Neuronal stem cell (in vitro differentiated cells): ENCODE measurements at regions not wholly inside any gene's neighbourhood (a gene's known extent, or its start where the extent isn't known, plus 50 kb on each side); places are given as distances from the start of the nearest gene placed in this dataset.

Experiments
- DNase-seq: peaks from one replicate; pipeline ENCODE4 v3.0.0-alpha.2; 2013; ENCODE audit warnings: low spot score
- H2AFZ ChIP-seq: one replicate; pipeline ENCODE4 v1.6.1; 2013; ENCODE audit warnings: mild to moderate bottlenecking, low read length, inconsistent platforms
- H2AK5ac ChIP-seq: 2 replicates; pipeline ENCODE4 v1.6.1; 2013; ENCODE audit warnings: low read depth, mild to moderate bottlenecking, inconsistent platforms, low read length, moderate library complexity, mixed read lengths
- H2BK120ac ChIP-seq: 2 replicates; pipeline ENCODE4 v1.6.1; 2013; ENCODE audit warnings: low read depth, mild to moderate bottlenecking, inconsistent platforms, low read length, moderate library complexity, mixed read lengths
- H2BK12ac ChIP-seq: one replicate; pipeline ENCODE4 v1.6.1; 2013; ENCODE audit warnings: low read length, inconsistent platforms
- H2BK15ac ChIP-seq: 2 replicates; pipeline ENCODE4 v1.6.1; 2013; ENCODE audit warnings: mild to moderate bottlenecking, low read length, inconsistent platforms, mixed read lengths
- H2BK5ac ChIP-seq: one replicate; pipeline ENCODE4 v1.6.1; 2013; ENCODE audit warnings: inconsistent platforms, mild to moderate bottlenecking, low read length, moderate library complexity
- H3K14ac ChIP-seq: one replicate; pipeline ENCODE4 v1.6.1; 2013; ENCODE audit warnings: low read length, inconsistent platforms
- H3K18ac ChIP-seq: 2 replicates; pipeline ENCODE4 v1.6.1; 2013; ENCODE audit warnings: low read length, inconsistent platforms
- H3K23ac ChIP-seq: 2 replicates; pipeline ENCODE4 v1.6.1; 2013; ENCODE audit warnings: low read depth, mild to moderate bottlenecking, mixed read lengths, low read length, inconsistent platforms; ENCODE audit not compliant: poor library complexity
- H3K27ac ChIP-seq: replicated peaks from 3 replicates; pipeline ENCODE4 v1.5.1; 2013; ENCODE audit warnings: low read length, inconsistent platforms
- H3K27me3 ChIP-seq, 3 experiments: 2 replicates each; pipeline ENCODE4 v1.6.1; 2013; ENCODE audit warnings: low read length in 3 of 3, mild to moderate bottlenecking in 2 of 3, inconsistent platforms in 1 of 3, low read depth in 1 of 3, mixed read lengths in 1 of 3, moderate library complexity in 1 of 3; ENCODE audit not compliant: control insufficient read depth in 3 of 3, insufficient read depth in 3 of 3
- H3K36me3 ChIP-seq, 2 donors: replicated peaks in 1 of 2; 2 replicates each; pipeline ENCODE4 v1.6.1; 2013; ENCODE audit warnings: low read length in 2 of 2; ENCODE audit not compliant: control insufficient read depth in 2 of 2, insufficient read depth in 2 of 2
- H3K4ac ChIP-seq: 2 replicates; pipeline ENCODE4 v1.6.1; 2013; ENCODE audit warnings: inconsistent platforms, mild to moderate bottlenecking, low read length, moderate library complexity
- H3K4me1 ChIP-seq, 2 donors: 1 replicate in 1 of 2; 2 replicates in 1 of 2; pipeline ENCODE4 v1.6.1; 2013; ENCODE audit warnings: low read length in 2 of 2, low read depth in 1 of 2; ENCODE audit not compliant: control insufficient read depth in 2 of 2, insufficient read depth in 1 of 2
- H3K4me2 ChIP-seq: one replicate; pipeline ENCODE4 v1.6.1; 2013; ENCODE audit warnings: mild to moderate bottlenecking, low read length, inconsistent platforms; ENCODE audit not compliant: insufficient read depth, poor library complexity, severe bottlenecking
- H3K4me3 ChIP-seq, 2 donors: 2 replicates each; pipeline ENCODE4 v1.5.1; 2013; ENCODE audit warnings: low read length in 2 of 2, mild to moderate bottlenecking in 2 of 2, inconsistent platforms in 1 of 2, moderate library complexity in 1 of 2
- H3K79me1 ChIP-seq: one replicate; pipeline ENCODE4 v1.6.1; 2013; ENCODE audit warnings: low read depth, mild to moderate bottlenecking, inconsistent platforms, low read length, moderate library complexity
- H3K9ac ChIP-seq: one replicate; pipeline ENCODE4 v1.6.1; 2013; ENCODE audit warnings: mild to moderate bottlenecking, low read depth, low read length, inconsistent platforms; ENCODE audit not compliant: poor library complexity
- H3K9me3 ChIP-seq, 2 donors: replicated peaks in 1 of 2; 2 replicates each; pipeline versions ENCODE3 to v1.6.1; 2013; ENCODE audit warnings: low read length in 2 of 2, mild to moderate bottlenecking in 2 of 2, inconsistent platforms in 1 of 2, low read depth in 1 of 2, mixed read lengths in 1 of 2, moderate library complexity in 1 of 2; ENCODE audit not compliant: control insufficient read depth in 2 of 2, insufficient read depth in 1 of 2
- H4K8ac ChIP-seq: one replicate; pipeline ENCODE4 v1.6.1; 2013; ENCODE audit warnings: low read depth, mild to moderate bottlenecking, inconsistent platforms, low read length, moderate library complexity
- H4K91ac ChIP-seq: one replicate; pipeline ENCODE4 v1.6.1; 2013; ENCODE audit warnings: low read length, low read depth, mild to moderate bottlenecking, inconsistent platforms; ENCODE audit not compliant: poor library complexity
- WGBS, 2 donors: extraction: QIAGEN DNeasy Blood & Tissue Kit; methylation state at CpG; one replicate each; pipeline ENCODE4 v1.1.7; 2013; ENCODE audit warnings: missing lambda C conversion rate in 2 of 2, mixed read lengths in 1 of 2; ENCODE audit not compliant: insufficient read length in 2 of 2, insufficient replicate concordance in 1 of 2; ENCODE audit errors: extremely low coverage in 2 of 2; 5-methylcytosine and 5-hydroxymethylcytosine counted together

DNA sequence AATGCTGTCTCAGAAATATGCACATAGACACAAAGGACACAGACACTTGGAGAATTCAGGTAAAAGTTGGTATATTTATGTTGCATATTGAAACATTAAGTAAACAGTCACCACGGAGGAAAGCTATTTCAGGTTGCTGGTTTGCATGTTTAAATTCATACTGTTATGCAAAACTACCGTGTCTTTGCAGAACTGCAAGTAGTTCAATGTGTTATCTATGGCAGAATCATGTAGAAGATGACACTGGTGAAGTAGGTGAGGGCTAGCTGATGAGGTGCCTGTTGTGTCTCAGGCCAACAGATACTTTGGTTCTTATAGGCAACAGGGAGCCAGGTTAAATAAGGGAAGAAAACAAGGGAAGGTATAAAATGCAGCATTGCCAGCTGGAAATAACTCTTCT is 511.3 kb downstream of the DIPK2A start:
- Histone ChIP-seq H3K4me2 (no peak overlapping the region), H2BK5ac (no peak overlapping the region)
- no CpG with 5 or more reads among the region's 2 CpGs for WGBS, 2 donors

DNA sequence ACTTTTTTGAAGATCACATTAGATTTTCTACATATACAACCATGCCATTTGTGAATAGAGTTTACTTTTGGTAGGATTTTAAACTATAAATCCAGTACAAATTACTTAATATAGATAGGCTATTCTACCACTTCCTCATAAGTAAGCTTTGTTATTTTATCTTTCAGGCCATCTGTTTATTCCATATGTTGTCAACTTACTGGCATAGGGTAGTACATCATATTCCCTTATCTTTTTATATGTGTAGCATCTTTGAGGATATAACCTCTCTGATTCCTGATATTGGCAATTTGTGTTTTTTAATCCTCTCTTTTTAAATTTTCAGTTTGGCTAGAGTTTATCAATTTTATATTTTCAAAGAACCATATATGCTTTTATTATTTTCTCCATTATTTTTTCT is 515.4 kb downstream of the DIPK2A start:
- H3K9me3 ChIP-seq, result no peaks in the 10 kb centered on the region
- H3K27ac ChIP-seq, result no peak overlapping the region
- H3K4me3 ChIP-seq, result no peak overlapping the region
- no peak overlapping the region for H4K8ac ChIP-seq
- H2BK12ac ChIP-seq, result no peak overlapping the region
- no peaks in the 10 kb centered on the region for H3K27me3 ChIP-seq
- no peak overlapping the region for H2BK5ac ChIP-seq
- no peak overlapping the region for H4K91ac ChIP-seq
- H2BK120ac ChIP-seq, result no peak overlapping the region
- no peaks in the 10 kb centered on the region for H3K4me1 ChIP-seq
- H3K23ac ChIP-seq, result no peak overlapping the region
- H2BK15ac ChIP-seq, result no peak overlapping the region
- no peak overlapping the region for H3K4ac ChIP-seq
- no peak overlapping the region for H3K18ac ChIP-seq
- no peaks in the 10 kb centered on the region for H3K79me1 ChIP-seq
- DNase-seq, result no peak
- no peak overlapping the region for H3K4me2 ChIP-seq
- H3K9ac ChIP-seq, result no peak overlapping the region
- H2AK5ac ChIP-seq, result no peak overlapping the region
- no peak overlapping the region for H3K14ac ChIP-seq
- no peaks in the 10 kb centered on the region for H3K36me3 ChIP-seq
- H2AFZ ChIP-seq, result no peak overlapping the region

More for the DNA sequence above, 511.3 kb downstream of the DIPK2A start:
- H2BK12ac ChIP-seq, result no peak overlapping the region
- no peak for DNase-seq
- no peak overlapping the region for H3K4ac ChIP-seq
- no peaks in the 10 kb centered on the region for H3K4me1 ChIP-seq
- H3K79me1 ChIP-seq, result no peaks in the 10 kb centered on the region
- no peak overlapping the region for H3K4me3 ChIP-seq
- no peak overlapping the region for H3K14ac ChIP-seq
- no peaks in the 10 kb centered on the region for H3K9me3 ChIP-seq
- no peak overlapping the region for H2AK5ac ChIP-seq
- H3K27ac ChIP-seq, result no peak overlapping the region
- H2BK120ac ChIP-seq, result no peak overlapping the region
- H3K23ac ChIP-seq, result no peak overlapping the region
- no peak overlapping the region for H4K91ac ChIP-seq
- no peak overlapping the region for H2BK15ac ChIP-seq
- no peak overlapping the region for H3K9ac ChIP-seq
- H2AFZ ChIP-seq, result no peak overlapping the region
- H3K36me3 ChIP-seq, result no peaks in the 10 kb centered on the region
- no peak overlapping the region for H4K8ac ChIP-seq
- no peak overlapping the region for H3K18ac ChIP-seq
- no peaks in the 10 kb centered on the region for H3K27me3 ChIP-seq

GRCh38 chr3:144488927-144489326 is 517.3 kb downstream of the DIPK2A start:
- H2AK5ac ChIP-seq, result no peak overlapping the region
- no peak overlapping the region for H3K23ac ChIP-seq
- H3K4me3 ChIP-seq, result no peak overlapping the region
- no peak overlapping the region for H3K4me2 ChIP-seq
- H3K9me3 ChIP-seq, result no peaks in the 10 kb centered on the region
- H2BK12ac ChIP-seq, result no peak overlapping the region
- H3K18ac ChIP-seq, result no peak overlapping the region
- H4K8ac ChIP-seq, result no peak overlapping the region
- H2BK120ac ChIP-seq, result no peak overlapping the region
- H3K14ac ChIP-seq, result no peak overlapping the region
- no peak overlapping the region for H2BK15ac ChIP-seq
- H3K27me3 ChIP-seq, result no peaks in the 10 kb centered on the region
- H3K36me3 ChIP-seq, result no peaks in the 10 kb centered on the region
- DNase-seq, result no peak
- H3K4ac ChIP-seq, result no peak overlapping the region
- H2BK5ac ChIP-seq, result no peak overlapping the region
- no peak overlapping the region for H3K9ac ChIP-seq
- H4K91ac ChIP-seq, result no peak overlapping the region
- no peaks in the 10 kb centered on the region for H3K79me1 ChIP-seq
- H2AFZ ChIP-seq, result no peak overlapping the region
- H3K27ac ChIP-seq, result no peak overlapping the region
- no peaks in the 10 kb centered on the region for H3K4me1 ChIP-seq

- Histone ChIP-seq H3K36me3 (no peaks in the 10 kb centered on the region), H2AK5ac (no peak overlapping the region), H3K23ac (no peak overlapping the region), H3K9ac (no peak overlapping the region), H2BK5ac (no peak overlapping the region), H4K91ac (no peak overlapping the region), H2AFZ (no peak overlapping the region), H3K4me2 (no peak overlapping the region), H3K18ac (peak overlapping the region; percentile 15), H2BK15ac (no peak overlapping the region), H3K9me3 (no peaks in the 10 kb centered on the region), H2BK12ac (no peak overlapping the region), H3K14ac (peak overlapping the region; percentile 48), H3K79me1 (no peaks in the 10 kb centered on the region), H3K4me1 (no peaks in the 10 kb centered on the region), H4K8ac (no peak overlapping the region), H3K4me3 (no peak overlapping the region), H3K4ac (no peak overlapping the region), H2BK120ac (no peak overlapping the region), H3K27ac (no peak overlapping the region), H3K27me3 (no peaks in the 10 kb centered on the region)
- no peak for DNase-seq
Measured at GRCh38 chr3:144491333-144491732, 519.7 kb downstream of the DIPK2A start.
